ENCODE measurements at regions not wholly inside any gene's neighbourhood (a gene's known extent, or its start where the extent isn't known, plus 50 kb on each side); places are given as distances from the start of the nearest gene placed in this dataset.

- TF ChIP-seq POLR2A (IDR thresholded peaks at IDR 0.05; ENCODE audit: borderline replicate concordance, extremely low read depth, insufficient read depth, insufficient read length) (no peak), SRF (IDR thresholded peaks at IDR 0.05; ENCODE audit: low read depth) (no peak), CTCF (IDR thresholded peaks at IDR 0.05 in 2 of 3, conservative IDR thresholded peaks at IDR 0.05 in 1 of 3; ENCODE audit: borderline replicate concordance in 1 of 3, insufficient read depth in 1 of 3, low read depth in 2 of 3, low read length in 2 of 3) (no peak), EZH2 (IDR thresholded peaks at IDR 0.05) (no peak), ZBTB33 (IDR thresholded peaks at IDR 0.05; ENCODE audit: extremely low read depth, insufficient replicate concordance, low read length) (no peak), CEBPB (IDR thresholded peaks at IDR 0.05; ENCODE audit: low read depth) (no peak), FOSL1 (IDR thresholded peaks at IDR 0.05; ENCODE audit: low read depth) (no peak), MAX (IDR thresholded peaks at IDR 0.05) (no peak), TCF7L2 (IDR thresholded peaks at IDR 0.05; ENCODE audit: borderline replicate concordance, extremely low read depth, insufficient read depth, insufficient read length) (no peak), ATF3 (IDR thresholded peaks at IDR 0.05) (no peak)
Measured at GRCh38 chr1:29954591-29954990, 718.3 kb downstream of the PTPRU start.

All from HCT116 (cell line).